Ishikawa (cell line): ENCODE measurements at regions not wholly inside any gene's neighbourhood (a gene's known extent, or its start where the extent isn't known, plus 50 kb on each side); places are given as distances from the start of the nearest gene placed in this dataset.

ENCODE experiments used
- EGR1 ChIP-seq: IDR thresholded peaks from 2 replicates; pipeline ENCODE4 v1.6.1; 2012
- EP300 ChIP-seq: IDR thresholded peaks from 2 replicates; pipeline ENCODE4 v1.6.1; 2012; ENCODE audit warnings: borderline replicate concordance
- RAD21 ChIP-seq: IDR thresholded peaks from 2 replicates; pipeline ENCODE4 v1.6.1; 2012; ENCODE audit warnings: low read depth
- TAF1 ChIP-seq: IDR thresholded peaks from 2 replicates; pipeline ENCODE4 v1.6.1; 2012; ENCODE audit warnings: low read depth, mild to moderate bottlenecking
- TEAD4 ChIP-seq: IDR thresholded peaks from 2 replicates; pipeline ENCODE4 v1.6.1; 2012
- YY1 ChIP-seq: IDR thresholded peaks from 2 replicates; pipeline ENCODE4 v1.6.1; 2012; ENCODE audit warnings: low read depth

- TF ChIP-seq YY1 (no peak), EP300 (no peak), TAF1 (no peak), RAD21 (no peak), EGR1 (no peak), TEAD4 (no peak)
Observed at GRCh38 chr1:9437961-9438430, 101.3 kb upstream of the SLC25A33 start.
